ENCODE measurements at regions not wholly inside any gene's neighbourhood (a gene's known extent, or its start where the extent isn't known, plus 50 kb on each side); places are given as distances from the start of the nearest gene placed in this dataset.
A peak's percentile ranks its signal among the peaks of the same experiment; 100 is the strongest.
"Not testable (repeated sequence)": the region's sequence is repeated elsewhere in the genome, so short reads cannot be mapped to it uniquely, and the experiment has no call there.

DNA sequence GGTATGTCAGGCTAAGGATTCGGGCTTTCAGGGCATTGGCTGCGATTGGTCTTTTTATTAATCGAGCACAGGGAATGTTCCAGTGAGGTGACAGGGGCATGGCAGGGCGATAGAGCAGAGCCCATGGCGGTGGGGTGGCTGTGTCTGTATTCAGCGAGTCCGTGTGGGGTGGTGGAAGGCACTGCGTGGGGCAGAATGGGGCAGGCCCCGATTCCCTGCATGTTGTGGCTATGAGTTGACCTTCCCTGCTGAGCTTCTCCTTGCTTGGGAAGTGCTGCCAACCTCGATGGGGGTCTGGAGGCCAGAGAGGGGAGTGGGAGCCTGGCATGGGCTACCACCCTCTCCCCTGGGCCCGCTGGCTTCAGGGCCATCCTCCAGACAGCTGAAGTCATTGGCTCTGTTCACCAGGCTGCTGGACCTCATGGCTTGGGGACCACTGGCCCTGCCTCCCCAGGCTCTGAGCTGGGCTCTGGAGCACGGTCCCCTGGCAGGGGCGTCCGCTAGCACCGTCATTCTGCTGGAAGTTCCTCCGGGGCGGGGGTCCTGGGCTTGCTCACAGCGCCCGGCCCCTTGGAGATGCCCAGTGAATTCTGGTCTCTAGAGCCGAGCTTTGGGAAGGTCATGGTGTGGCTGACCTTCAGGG lies 92.1 kb downstream of the NPIPB11 start:
- no peak for DNase-seq (ENCODE audit: low spot score)
- intact Hi-C loops (cut with DNase I), result no loop called here

DNA sequence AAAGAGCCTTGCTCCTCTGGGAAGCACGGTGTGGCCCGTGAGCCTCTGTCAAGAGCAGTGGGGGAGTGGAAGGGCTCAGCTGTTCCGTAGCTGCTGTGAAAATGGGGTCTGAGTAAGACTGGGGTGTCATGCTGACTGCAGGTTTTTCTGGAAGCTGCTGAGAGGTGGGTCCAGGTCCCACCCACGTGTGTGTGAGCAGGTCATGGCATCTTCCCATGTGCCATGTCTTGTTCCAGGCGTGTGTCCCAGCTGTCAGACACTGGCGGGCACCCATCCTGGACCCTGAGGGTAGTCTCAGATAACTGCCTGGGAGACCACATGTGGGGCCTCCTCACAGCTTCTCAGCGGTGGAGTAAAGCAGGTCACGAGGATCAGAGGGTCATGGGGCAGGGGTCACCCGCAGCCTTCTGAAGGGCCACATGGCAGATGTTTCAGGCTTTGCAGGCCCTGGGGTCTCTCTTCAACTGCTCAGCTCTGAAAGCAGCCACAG lies 92.9 kb downstream of the NPIPB11 start:
- no peak for DNase-seq (ENCODE audit: low spot score)
- ATAC-seq, result no peak
- intact Hi-C loops (cut with DNase I), result no loop called here

More for the DNA sequence above, 92.1 kb downstream of the NPIPB11 start:
- ATAC-seq, result no peak

- ATAC-seq (no peak), DNase-seq (ENCODE audit: low spot score) (no peak)
- intact Hi-C loops (cut with DNase I), result no loop called here
These were observed 93.5 kb downstream of the NPIPB11 start for GRCh38 chr16:29312835-29313558.

DNA sequence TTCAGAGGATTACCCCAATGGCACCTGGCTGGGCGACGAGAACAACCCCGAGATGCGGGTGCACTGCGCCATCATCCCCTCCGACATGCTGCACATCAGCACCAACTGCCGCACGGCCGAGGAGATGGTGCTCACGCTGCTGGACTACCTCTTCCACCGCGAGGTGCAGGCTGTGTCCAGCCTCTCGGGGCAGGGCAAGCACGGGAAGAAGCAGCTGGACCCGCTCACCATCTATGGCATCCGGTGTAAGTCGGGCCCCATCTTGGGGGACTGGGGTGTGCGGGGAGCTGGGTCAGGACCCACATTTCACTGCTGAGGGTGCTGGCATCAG lies 94.2 kb downstream of the NPIPB11 start:
- ATAC-seq; intact Hi-C loops (cut with DNase I); DNase-seq (ENCODE audit: low spot score): not testable (repeated sequence)

DNA sequence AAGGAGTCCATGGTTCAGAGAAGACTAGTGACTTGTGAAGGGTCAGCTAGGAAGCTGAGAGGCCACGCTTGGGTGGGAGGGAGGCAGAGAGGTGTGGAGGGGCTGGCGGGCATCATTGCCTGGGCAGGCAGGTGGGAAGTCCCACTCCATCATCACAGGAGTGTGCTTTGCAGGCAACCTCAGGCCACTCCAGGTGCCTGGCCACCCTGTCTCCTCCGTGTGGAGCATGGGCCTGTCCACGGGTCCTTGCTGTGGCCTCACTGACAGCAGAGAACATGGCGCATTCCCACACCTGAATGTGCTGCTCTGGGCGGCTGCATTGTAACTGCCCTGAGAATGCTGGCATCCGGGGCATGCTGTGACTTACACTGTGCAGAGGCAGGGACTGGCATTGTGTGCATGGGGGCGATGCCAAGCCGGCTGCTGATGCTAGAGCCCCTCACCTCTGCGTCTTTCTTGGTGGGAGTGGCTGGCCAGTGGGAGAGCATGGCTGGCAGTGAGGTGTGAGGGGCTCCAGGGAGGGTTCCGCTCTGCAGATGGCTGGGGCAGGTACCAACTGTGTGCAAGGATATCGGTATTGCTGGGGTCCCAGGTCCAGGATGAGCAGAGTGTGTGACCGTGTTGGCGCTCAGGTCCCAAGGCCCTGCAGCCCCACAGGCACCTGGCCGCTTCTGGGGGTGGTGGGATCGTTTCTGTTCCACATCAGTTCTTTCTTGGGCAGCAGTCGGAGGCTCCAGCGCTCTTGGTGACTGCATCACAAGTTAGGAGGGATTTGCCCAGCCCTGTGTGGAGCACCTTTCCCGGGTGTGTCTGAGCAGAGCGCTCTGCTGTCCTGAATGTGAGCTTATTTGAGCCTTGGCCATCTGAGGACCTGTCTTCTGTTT lies 94.8 kb downstream of the NPIPB11 start:
- no peak for ATAC-seq
- intact Hi-C loops (cut with DNase I), result no loop called here
- DNase-seq (ENCODE audit: low spot score), result no peak

DNA sequence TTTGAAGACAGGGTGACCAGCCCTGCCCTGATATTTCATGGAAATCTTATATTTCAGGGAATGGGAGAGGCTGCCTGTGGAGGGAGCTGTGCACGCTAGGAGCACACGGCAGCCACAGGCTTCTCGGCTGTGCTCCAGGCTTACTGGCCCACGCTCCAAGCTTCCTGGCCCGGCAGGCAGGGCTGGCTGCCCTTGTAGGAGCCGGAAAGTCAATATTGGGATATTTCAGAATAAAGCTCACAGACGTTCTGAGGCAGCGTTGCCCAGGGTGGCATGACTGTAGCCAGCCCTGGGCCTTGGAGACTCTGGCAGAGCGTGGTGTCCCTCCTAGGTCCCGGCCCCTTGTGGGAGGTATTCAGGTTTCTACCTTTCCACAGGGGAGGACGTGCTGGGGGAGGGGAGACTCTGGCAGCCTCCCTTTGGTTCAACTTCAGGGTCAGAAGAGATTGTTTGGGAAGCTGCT lies 95.6 kb downstream of the NPIPB11 start:
- intact Hi-C loops (cut with DNase I), result no loop called here
- DNase-seq (ENCODE audit: low spot score) (peak; percentile 68), ATAC-seq (peak; percentile 85)

DNA sequence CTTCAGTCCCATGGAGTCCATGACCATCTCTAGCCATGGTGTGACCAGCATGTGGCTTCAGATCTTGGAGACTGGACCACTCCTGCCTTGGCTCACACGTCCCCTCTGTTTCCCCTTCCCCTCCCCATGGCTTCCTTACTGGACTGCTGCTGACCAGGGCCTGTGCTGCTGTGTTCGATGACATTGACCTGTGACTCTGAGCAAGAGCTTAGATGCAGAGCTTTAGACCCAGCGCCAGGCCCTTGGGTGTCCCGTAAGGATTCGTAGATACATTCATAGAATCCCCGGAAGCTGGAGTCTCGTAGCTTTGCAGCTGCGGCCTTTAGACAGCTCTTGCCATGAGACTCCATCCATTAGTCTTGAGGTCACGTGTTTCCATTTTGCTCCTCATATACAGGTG lies 96.3 kb downstream of the NPIPB11 start:
- intact Hi-C loops (cut with DNase I); DNase-seq (ENCODE audit: low spot score); ATAC-seq: not testable (repeated sequence)

DNA sequence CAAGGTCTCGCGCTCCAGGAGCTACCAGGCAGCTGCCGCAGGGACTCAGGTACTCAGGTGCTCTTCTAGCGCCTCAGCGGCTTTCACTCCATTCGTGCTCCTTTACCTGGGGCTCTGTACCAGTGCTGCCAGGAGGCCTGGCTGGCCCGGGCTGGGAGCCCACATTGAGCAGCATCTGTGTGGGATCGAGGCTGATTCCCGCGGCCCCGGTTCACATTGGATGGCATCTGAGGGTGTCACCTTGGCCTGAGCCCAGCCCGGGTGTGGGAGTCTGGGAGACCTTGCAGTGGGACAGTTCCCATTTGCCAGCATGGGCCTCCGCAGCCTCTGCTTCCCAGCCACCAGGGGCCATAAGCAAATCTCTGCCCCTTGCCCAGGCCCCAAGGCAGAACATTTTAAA lies 96.9 kb downstream of the NPIPB11 start:
- ATAC-seq; intact Hi-C loops (cut with DNase I); DNase-seq (ENCODE audit: low spot score): not testable (repeated sequence)

DNA sequence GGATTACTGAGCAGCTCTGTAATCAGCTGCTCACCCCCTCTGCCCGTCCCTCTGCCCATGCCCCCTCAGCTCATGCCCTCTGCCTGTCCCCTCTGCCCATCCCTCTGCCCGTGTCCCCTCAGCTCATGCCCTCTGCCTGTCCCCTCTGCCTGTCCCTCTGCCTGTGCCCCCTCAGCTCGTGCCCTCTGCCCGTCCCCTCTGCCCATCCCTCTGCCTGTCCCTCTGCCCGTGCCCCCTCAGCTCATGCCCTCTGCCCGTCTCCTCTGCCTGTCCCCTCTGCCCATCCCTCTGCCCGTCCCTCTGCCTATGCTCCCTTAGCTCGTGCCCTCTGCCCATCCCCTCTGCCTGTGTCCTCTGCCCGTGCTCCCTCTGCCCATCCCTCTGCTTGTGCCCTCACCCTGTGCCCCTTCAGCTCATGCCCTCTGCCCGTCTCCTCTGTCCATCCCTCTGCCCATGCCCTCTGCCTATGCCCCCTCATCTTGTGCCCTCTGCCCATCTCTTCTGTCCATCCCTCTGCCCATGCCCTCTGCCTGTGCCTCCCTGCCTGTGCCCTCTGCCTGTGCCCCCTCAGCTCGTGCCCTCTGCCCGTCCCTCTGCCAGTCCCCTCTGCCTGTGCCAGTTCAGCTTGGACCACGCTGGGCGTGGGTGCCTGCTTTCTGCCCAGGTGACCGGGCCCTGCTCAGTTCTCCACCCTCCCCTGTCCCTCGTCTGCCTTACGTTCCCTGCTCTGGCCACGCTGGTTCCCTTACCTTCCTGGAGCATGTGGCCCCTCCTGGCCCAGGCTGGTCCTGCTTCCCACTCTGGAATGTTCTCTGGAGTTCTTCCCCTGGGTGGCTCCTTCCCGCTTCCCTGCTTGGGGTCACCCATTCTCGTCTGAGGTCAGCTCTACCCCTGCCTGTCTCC lies 97.6 kb downstream of the NPIPB11 start:
- intact Hi-C loops (cut with DNase I), result no loop called here
- no peak for ATAC-seq
- DNase-seq (ENCODE audit: low spot score), result no peak

DNA sequence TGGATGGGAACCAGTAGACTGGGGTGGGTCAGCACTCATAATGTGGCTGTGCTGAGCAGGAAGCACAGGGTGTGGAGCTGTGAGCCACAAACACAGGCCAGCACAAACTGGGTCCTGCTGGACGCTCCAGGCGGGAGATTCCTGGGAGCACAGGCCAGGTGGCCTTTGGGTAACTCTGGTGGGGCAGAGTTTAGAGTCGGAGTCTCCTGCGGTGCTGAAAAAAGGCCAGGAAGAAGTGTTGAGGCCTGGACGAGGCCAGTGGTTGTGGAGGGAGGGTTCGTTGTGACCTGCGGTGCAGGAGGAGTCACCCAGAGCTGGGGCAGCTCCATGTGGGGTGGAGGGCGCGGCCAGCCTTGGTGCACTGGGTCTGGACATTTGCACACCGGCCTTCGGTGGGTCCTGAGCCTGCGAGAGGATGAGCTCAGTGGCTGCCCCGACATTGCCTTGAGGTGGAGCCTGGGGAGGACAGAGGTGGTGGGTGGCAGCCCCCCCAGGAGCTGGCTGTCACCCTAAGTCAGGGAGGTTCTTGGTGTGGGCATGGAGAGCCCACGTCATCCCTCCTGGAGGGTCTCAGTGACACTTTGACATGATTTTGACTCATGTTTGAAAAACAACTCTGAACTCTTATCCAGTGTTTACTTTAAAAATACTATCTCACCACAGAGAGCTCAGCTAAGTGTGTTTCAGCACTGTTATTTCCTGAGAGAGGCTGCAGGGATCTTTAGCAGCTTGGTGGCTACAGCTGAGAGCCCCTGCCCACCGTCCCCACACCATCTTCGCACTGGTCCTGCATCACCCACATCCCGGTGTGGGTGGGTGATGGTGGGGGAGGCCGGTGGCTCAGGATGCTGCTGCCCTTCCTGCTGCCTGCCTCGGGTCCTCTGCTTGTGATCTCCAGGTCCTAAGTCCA lies 98.7 kb downstream of the NPIPB11 start:
- ATAC-seq (peak; percentile 4), DNase-seq (ENCODE audit: low spot score) (no peak)
- intact Hi-C loops (cut with DNase I), result no loop called here

- ATAC-seq (no peak), DNase-seq (ENCODE audit: low spot score) (no peak)
- intact Hi-C loops (cut with DNase I), result no loop called here
These were observed 99.4 kb downstream of the NPIPB11 start for GRCh38 chr16:29306943-29307597.

- ATAC-seq (no peak), DNase-seq (ENCODE audit: low spot score) (peak; percentile 48)
- intact Hi-C loops (cut with DNase I), result no loop called here
These were observed 100.3 kb downstream of the NPIPB11 start for GRCh38 chr16:29306201-29306600.

DNA sequence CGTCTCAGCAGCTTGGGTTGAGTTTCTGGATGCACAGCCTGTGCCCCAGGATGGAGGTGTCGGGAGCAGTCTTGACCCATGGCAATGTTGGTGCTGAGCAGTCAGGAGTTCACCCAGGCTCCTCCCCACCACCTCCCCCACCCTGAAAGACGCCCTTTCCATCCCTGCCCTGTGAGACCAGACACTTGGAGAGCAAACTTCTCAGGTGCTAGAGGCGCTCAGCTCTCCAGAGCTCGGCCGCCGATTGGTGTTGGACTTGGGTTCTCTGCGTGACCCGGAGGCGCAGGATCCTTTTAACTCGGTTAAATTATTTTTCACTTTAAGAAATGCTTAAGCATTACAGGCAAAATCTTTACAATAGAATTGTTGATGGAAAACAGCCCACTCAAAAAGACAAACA lies 101.5 kb downstream of the NPIPB11 start:
- DNase-seq (ENCODE audit: low spot score); intact Hi-C loops (cut with DNase I); ATAC-seq: not testable (repeated sequence)

DNA sequence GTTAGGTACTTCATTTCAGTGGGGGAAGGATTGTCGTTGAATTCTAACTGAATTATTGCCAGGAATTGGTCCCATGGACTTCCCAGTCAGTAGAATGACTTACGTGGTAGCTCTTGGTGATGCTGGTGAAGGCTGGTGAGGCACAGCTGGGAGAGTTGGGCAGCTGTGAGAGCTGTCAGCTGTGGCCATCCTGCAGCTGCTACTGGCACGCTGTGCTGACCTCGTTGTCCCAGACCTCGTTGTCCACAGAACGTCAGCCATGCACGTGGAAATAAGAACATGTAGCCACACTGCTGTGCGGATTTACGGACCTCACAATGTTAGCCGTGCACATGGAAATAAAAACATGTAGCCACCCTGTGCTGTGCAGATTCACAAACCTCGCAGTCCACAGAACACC lies 102.3 kb downstream of the NPIPB11 start:
- DNase-seq (ENCODE audit: low spot score) (no peak), ATAC-seq (no peak)
- intact Hi-C loops (cut with DNase I), result no loop called here

DNA sequence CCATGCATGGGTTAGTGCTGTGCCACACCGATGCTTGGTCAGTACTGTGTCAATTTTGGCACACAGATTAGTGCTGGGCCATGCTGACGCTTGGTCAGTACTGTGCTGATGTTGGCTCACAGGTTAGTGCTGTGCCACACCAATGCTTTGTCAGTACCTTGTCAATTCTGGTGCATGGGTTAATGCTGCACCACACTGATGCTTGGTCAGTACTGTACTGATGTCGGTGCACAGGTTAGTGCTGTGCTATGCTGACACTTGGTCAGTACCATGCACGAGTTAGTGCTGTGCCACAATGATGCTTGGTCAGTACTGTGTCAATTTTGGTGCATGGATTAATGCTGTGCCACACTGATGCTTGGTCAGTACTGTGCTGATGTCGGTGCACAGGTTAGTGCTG lies 103.0 kb downstream of the NPIPB11 start:
- intact Hi-C loops (cut with DNase I), result no loop called here
- DNase-seq (ENCODE audit: low spot score), result no peak
- ATAC-seq, result no peak

DNA sequence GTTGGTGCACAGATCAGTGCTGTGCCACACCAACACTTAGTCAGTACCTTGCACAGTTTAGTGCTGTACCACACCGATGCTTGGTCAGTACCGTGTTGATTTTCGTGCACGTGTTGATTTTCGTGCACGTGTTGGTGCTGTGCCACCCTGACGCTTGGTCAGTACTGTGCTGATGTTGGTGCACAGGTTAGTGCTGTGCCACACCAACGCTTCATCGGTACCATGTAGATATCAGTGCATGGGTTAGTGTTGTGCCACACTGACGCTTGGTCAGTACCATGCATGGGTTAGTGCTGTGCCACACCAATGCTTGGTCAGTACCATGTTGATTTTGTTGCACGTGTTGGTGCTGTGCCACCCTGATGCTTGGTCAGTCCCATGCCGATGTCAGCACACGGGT lies 103.5 kb downstream of the NPIPB11 start:
- intact Hi-C loops (cut with DNase I), result no loop called here
- ATAC-seq, result no peak
- DNase-seq (ENCODE audit: low spot score), result no peak

GRCh38 chr16:29302433-29302832 lies 104.1 kb downstream of the NPIPB11 start:
- DNase-seq (ENCODE audit: low spot score); intact Hi-C loops (cut with DNase I); ATAC-seq: not testable (repeated sequence)

All from sciatic nerve (tissue), 2 donors.